ENCODE measurements at regions not wholly inside any gene's neighbourhood (a gene's known extent, or its start where the extent isn't known, plus 50 kb on each side); places are given as distances from the start of the nearest gene placed in this dataset.

- no peaks in the 10 kb centered on the region for H3K36me3 ChIP-seq (ENCODE audit: control insufficient read depth, insufficient read depth, low read length)
- no peak overlapping the region for H3K4me2 ChIP-seq (ENCODE audit: low read length)
- H3K4ac ChIP-seq (ENCODE audit: low read depth, low read length) = no peak overlapping the region
- no peak overlapping the region for H3K56ac ChIP-seq (ENCODE audit: low read length)
- H2BK120ac ChIP-seq (ENCODE audit: low read depth, low read length) = no peak overlapping the region
- no peak overlapping the region for H3K18ac ChIP-seq (ENCODE audit: low read length)
- H3K79me2 ChIP-seq (ENCODE audit: control insufficient read depth, insufficient read depth, low read length) = no peaks in the 10 kb centered on the region
- no peaks in the 10 kb centered on the region for H3K27me3 ChIP-seq (ENCODE audit: insufficient read depth, low read length, poor library complexity)
- no peak overlapping the region for H4K8ac ChIP-seq (ENCODE audit: low read depth, low read length)
- no peaks in the 10 kb centered on the region for H3K79me1 ChIP-seq (ENCODE audit: low read length)
- no peak for DNase-seq
- no peak overlapping the region for H3K27ac ChIP-seq (ENCODE audit: low read depth, low read length)
- H3K4me3 ChIP-seq (ENCODE audit: low read length) = no peak overlapping the region
- H3K4me1 ChIP-seq (ENCODE audit: control insufficient read depth, low read depth, low read length) = no peaks in the 10 kb centered on the region
- H3K23ac ChIP-seq (ENCODE audit: low read length) = no peak overlapping the region
- no peak overlapping the region for H3K9ac ChIP-seq (ENCODE audit: low read length)
- no peak overlapping the region for H2AK5ac ChIP-seq (ENCODE audit: low read length)
- H2BK5ac ChIP-seq (ENCODE audit: low read length) = no peak overlapping the region
- no peak overlapping the region for H4K5ac ChIP-seq (ENCODE audit: low read length)
- no peak overlapping the region for H2BK15ac ChIP-seq (replicated peaks; ENCODE audit: low read depth)
Measured at GRCh38 chr12:103247531-103247930, 248.2 kb downstream of the C12orf42 start.

GRCh38 chr12:103249607-103250006 lies 246.2 kb downstream of the C12orf42 start:
- Histone ChIP-seq H3K4me2 (ENCODE audit: low read length) (no peak overlapping the region), H3K4ac (ENCODE audit: low read depth, low read length) (no peak overlapping the region), H3K9ac (ENCODE audit: low read length) (no peak overlapping the region), H3K36me3 (ENCODE audit: control insufficient read depth, insufficient read depth, low read length) (no peaks in the 10 kb centered on the region), H3K27me3 (ENCODE audit: insufficient read depth, low read length, poor library complexity) (no peaks in the 10 kb centered on the region), H2AK5ac (ENCODE audit: low read length) (no peak overlapping the region), H2BK15ac (replicated peaks; ENCODE audit: low read depth) (no peak overlapping the region), H2BK5ac (ENCODE audit: low read length) (no peak overlapping the region), H3K23ac (ENCODE audit: low read length) (no peak overlapping the region), H3K4me3 (ENCODE audit: low read length) (no peak overlapping the region), H3K27ac (ENCODE audit: low read depth, low read length) (no peak overlapping the region), H3K4me1 (ENCODE audit: control insufficient read depth, low read depth, low read length) (no peaks in the 10 kb centered on the region), H3K56ac (ENCODE audit: low read length) (no peak overlapping the region), H4K8ac (ENCODE audit: low read depth, low read length) (no peak overlapping the region), H4K5ac (ENCODE audit: low read length) (no peak overlapping the region), H3K79me1 (ENCODE audit: low read length) (no peaks in the 10 kb centered on the region), H3K79me2 (ENCODE audit: control insufficient read depth, insufficient read depth, low read length) (no peaks in the 10 kb centered on the region), H3K18ac (ENCODE audit: low read length) (no peak overlapping the region), H2BK120ac (ENCODE audit: low read depth, low read length) (no peak overlapping the region)
- WGBS (ENCODE audit: extremely low coverage, insufficient coverage, low lambda C conversion rate) = no CpG with 5 or more reads among the region's 3 CpGs
- no peak for DNase-seq

- no peaks in the 10 kb centered on the region for H3K4me1 ChIP-seq (ENCODE audit: control insufficient read depth, low read depth, low read length)
- no peak overlapping the region for H3K4ac ChIP-seq (ENCODE audit: low read depth, low read length)
- no peak for DNase-seq
- H3K27ac ChIP-seq (ENCODE audit: low read depth, low read length) = no peak overlapping the region
- H4K8ac ChIP-seq (ENCODE audit: low read depth, low read length) = no peak overlapping the region
- no peaks in the 10 kb centered on the region for H3K79me2 ChIP-seq (ENCODE audit: control insufficient read depth, insufficient read depth, low read length)
- no peak overlapping the region for H3K4me2 ChIP-seq (ENCODE audit: low read length)
- H3K36me3 ChIP-seq (ENCODE audit: control insufficient read depth, insufficient read depth, low read length) = no peaks in the 10 kb centered on the region
- H2BK5ac ChIP-seq (ENCODE audit: low read length) = no peak overlapping the region
- no peak overlapping the region for H3K4me3 ChIP-seq (ENCODE audit: low read length)
- no peaks in the 10 kb centered on the region for H3K27me3 ChIP-seq (ENCODE audit: insufficient read depth, low read length, poor library complexity)
- no peak overlapping the region for H2AK5ac ChIP-seq (ENCODE audit: low read length)
- no peak overlapping the region for H3K18ac ChIP-seq (ENCODE audit: low read length)
- no peak overlapping the region for H2BK15ac ChIP-seq (replicated peaks; ENCODE audit: low read depth)
- no peak overlapping the region for H2BK120ac ChIP-seq (ENCODE audit: low read depth, low read length)
- H3K9ac ChIP-seq (ENCODE audit: low read length) = no peak overlapping the region
- H4K5ac ChIP-seq (ENCODE audit: low read length) = no peak overlapping the region
- no peaks in the 10 kb centered on the region for H3K79me1 ChIP-seq (ENCODE audit: low read length)
- H3K23ac ChIP-seq (ENCODE audit: low read length) = no peak overlapping the region
- no CpG with 5 or more reads among the region's 1 CpG for WGBS (ENCODE audit: extremely low coverage, insufficient coverage, low lambda C conversion rate)
- no peak overlapping the region for H3K56ac ChIP-seq (ENCODE audit: low read length)
Measured at GRCh38 chr12:103250487-103250886, 245.3 kb downstream of the C12orf42 start.
